HUES48 (cell line): ENCODE measurements at regions not wholly inside any gene's neighbourhood (a gene's known extent, or its start where the extent isn't known, plus 50 kb on each side); places are given as distances from the start of the nearest gene placed in this dataset.

Experiments used
- H3K27ac ChIP-seq: one replicate; pipeline ENCODE4 v1.7.0; 2013; ENCODE audit warnings: low read depth, low read length, inconsistent platforms
- H3K27me3 ChIP-seq: 2 replicates; pipeline ENCODE4 v1.6.1; 2013; ENCODE audit warnings: mild to moderate bottlenecking, low read length; ENCODE audit not compliant: control insufficient read depth, insufficient read depth
- H3K36me3 ChIP-seq: 2 replicates; pipeline ENCODE4 v1.6.1; 2013; ENCODE audit warnings: low read length; ENCODE audit not compliant: control insufficient read depth, insufficient read depth
- H3K4me1 ChIP-seq: 2 replicates; pipeline ENCODE4 v1.6.1; 2013; ENCODE audit warnings: mild to moderate bottlenecking, low read length; ENCODE audit not compliant: control insufficient read depth, insufficient read depth
- H3K4me3 ChIP-seq: 2 replicates; pipeline ENCODE4 v1.5.1; 2013; ENCODE audit warnings: mild to moderate bottlenecking, low read depth, low read length
- H3K9ac ChIP-seq: 2 replicates; pipeline ENCODE4 v1.6.1; 2013; ENCODE audit warnings: mild to moderate bottlenecking, low read depth, low read length, moderate library complexity
- H3K9me3 ChIP-seq: 2 replicates; pipeline ENCODE4 v1.6.1; 2013; ENCODE audit warnings: low read length; ENCODE audit not compliant: control insufficient read depth, insufficient read depth

DNA sequence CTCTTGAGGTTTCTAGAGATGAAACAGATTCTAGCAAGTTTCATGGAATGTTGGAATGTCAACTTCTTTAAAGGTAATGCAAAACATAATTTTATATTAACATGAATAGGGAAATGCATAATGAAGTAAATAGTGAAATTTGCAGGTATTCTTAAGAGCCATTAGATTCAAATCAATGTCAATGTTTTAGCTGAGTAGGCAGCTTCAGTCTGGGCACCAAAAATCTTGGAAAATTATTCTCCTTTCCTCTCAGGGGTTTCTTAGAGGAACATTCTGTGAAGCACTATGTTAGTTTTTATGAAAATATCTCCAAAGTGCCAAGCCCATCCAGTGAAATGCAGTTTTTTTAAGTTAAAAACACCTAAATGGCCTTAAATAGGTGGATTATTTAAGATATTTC, 300.8 kb downstream of the PAX1 start:
- no peak overlapping the region for H3K27ac ChIP-seq
- no peaks in the 10 kb centered on the region for H3K4me1 ChIP-seq
- peaks cover 11% of the 10 kb centered on the region for H3K9me3 ChIP-seq
- H3K9ac ChIP-seq = no peak overlapping the region
- no peaks in the 10 kb centered on the region for H3K36me3 ChIP-seq
- H3K4me3 ChIP-seq = no peak overlapping the region
- no peaks in the 10 kb centered on the region for H3K27me3 ChIP-seq

DNA sequence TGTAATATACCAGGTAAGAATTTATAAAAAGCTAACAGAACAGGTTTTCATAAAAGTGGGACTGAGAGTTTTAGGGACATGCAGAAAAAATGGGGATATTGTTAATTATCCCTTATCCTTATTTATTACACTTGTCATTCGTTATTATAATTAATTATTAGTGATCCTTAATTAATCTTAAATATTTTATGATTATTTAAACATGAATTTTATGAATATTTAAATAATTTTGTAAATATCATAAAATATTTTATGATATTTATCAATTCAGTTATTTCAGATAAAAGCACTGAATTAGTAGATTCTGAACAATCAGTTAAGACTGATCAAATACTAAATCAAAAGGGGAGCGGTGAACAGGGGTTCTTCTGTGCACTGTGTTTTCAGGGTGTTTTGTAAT, 300.1 kb downstream of the PAX1 start:
- Histone ChIP-seq H3K4me3 (no peak overlapping the region), H3K4me1 (no peaks in the 10 kb centered on the region), H3K36me3 (no peaks in the 10 kb centered on the region), H3K9me3 (peaks cover 11% of the 10 kb centered on the region), H3K27me3 (no peaks in the 10 kb centered on the region), H3K9ac (no peak overlapping the region), H3K27ac (no peak overlapping the region)

DNA sequence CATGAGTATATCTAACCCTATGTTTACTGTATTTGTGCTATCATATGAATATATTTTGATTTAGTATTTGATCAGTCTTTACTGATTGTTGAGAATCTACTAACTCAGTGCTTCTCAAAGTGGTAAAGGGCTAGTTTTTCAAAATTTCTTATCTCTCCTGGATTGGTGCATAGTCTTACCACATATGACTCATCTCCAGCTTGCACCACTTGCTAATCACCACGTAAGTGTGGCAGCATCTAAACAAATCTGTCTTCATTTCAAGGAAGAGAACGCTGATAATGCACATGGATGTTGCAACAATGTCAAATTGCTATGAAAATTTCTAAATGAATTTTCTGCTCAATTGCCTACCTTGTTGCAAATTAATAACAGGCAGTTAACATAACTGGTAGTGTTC, 299.5 kb downstream of the PAX1 start:
- H3K27ac ChIP-seq = no peak overlapping the region
- H3K4me3 ChIP-seq = no peak overlapping the region
- no peaks in the 10 kb centered on the region for H3K4me1 ChIP-seq
- no peaks in the 10 kb centered on the region for H3K36me3 ChIP-seq
- H3K9me3 ChIP-seq = peaks cover 11% of the 10 kb centered on the region
- no peaks in the 10 kb centered on the region for H3K27me3 ChIP-seq
- H3K9ac ChIP-seq = no peak overlapping the region

- H3K27ac ChIP-seq = no peak overlapping the region
- H3K36me3 ChIP-seq = no peaks in the 10 kb centered on the region
- no peak overlapping the region for H3K9ac ChIP-seq
- H3K27me3 ChIP-seq = no peaks in the 10 kb centered on the region
- H3K9me3 ChIP-seq = peaks cover 2% of the 10 kb centered on the region; the same call in 1 of the 2 replicates
- H3K4me3 ChIP-seq = no peak overlapping the region
- no peaks in the 10 kb centered on the region for H3K4me1 ChIP-seq
These were observed 298.2 kb downstream of the PAX1 start for GRCh38 chr20:22003680-22004079.

GRCh38 chr20:22001886-22002285, 296.4 kb downstream of the PAX1 start:
- Histone ChIP-seq H3K9ac (no peak overlapping the region), H3K27me3 (no peaks in the 10 kb centered on the region), H3K36me3 (no peaks in the 10 kb centered on the region), H3K4me3 (no peak overlapping the region), H3K9me3 (no peaks in the 10 kb centered on the region), H3K27ac (no peak overlapping the region), H3K4me1 (no peaks in the 10 kb centered on the region)

GRCh38 chr20:21995461-21995860, 290.0 kb downstream of the PAX1 start:
- no peaks in the 10 kb centered on the region for H3K36me3 ChIP-seq
- H3K4me1 ChIP-seq = no peaks in the 10 kb centered on the region
- no peak overlapping the region for H3K27ac ChIP-seq
- no peaks in the 10 kb centered on the region for H3K9me3 ChIP-seq
- H3K4me3 ChIP-seq = no peak overlapping the region
- H3K27me3 ChIP-seq = no peaks in the 10 kb centered on the region
- H3K9ac ChIP-seq = no peak overlapping the region

GRCh38 chr20:21994203-21994602, 288.7 kb downstream of the PAX1 start:
- Histone ChIP-seq H3K36me3 (no peaks in the 10 kb centered on the region), H3K27me3 (no peaks in the 10 kb centered on the region), H3K9ac (no peak overlapping the region), H3K27ac (no peak overlapping the region), H3K9me3 (no peaks in the 10 kb centered on the region), H3K4me3 (no peak overlapping the region), H3K4me1 (no peaks in the 10 kb centered on the region)

- Histone ChIP-seq H3K4me3 (no peak overlapping the region), H3K27ac (no peak overlapping the region), H3K36me3 (no peaks in the 10 kb centered on the region), H3K9ac (no peak overlapping the region), H3K9me3 (no peaks in the 10 kb centered on the region), H3K27me3 (no peaks in the 10 kb centered on the region), H3K4me1 (no peaks in the 10 kb centered on the region)
These were observed 277.1 kb downstream of the PAX1 start for GRCh38 chr20:21982559-21982958.

GRCh38 chr20:21981597-21982344, 276.3 kb downstream of the PAX1 start:
- Histone ChIP-seq H3K9ac (no peak overlapping the region), H3K4me1 (no peaks in the 10 kb centered on the region)

GRCh38 chr20:21981179-21981578, 275.7 kb downstream of the PAX1 start:
- no peaks in the 10 kb centered on the region for H3K4me1 ChIP-seq
- H3K36me3 ChIP-seq = no peaks in the 10 kb centered on the region
- no peaks in the 10 kb centered on the region for H3K27me3 ChIP-seq
- no peak overlapping the region for H3K27ac ChIP-seq
- no peaks in the 10 kb centered on the region for H3K9me3 ChIP-seq
- no peak overlapping the region for H3K4me3 ChIP-seq
- H3K9ac ChIP-seq = no peak overlapping the region

More at GRCh38 chr20:21981597-21982344, 276.3 kb downstream of the PAX1 start:
- H3K9me3 ChIP-seq = no peaks in the 10 kb centered on the region
- H3K27ac ChIP-seq = no peak overlapping the region
- H3K36me3 ChIP-seq = no peaks in the 10 kb centered on the region
- no peak overlapping the region for H3K4me3 ChIP-seq
- H3K27me3 ChIP-seq = no peaks in the 10 kb centered on the region

DNA sequence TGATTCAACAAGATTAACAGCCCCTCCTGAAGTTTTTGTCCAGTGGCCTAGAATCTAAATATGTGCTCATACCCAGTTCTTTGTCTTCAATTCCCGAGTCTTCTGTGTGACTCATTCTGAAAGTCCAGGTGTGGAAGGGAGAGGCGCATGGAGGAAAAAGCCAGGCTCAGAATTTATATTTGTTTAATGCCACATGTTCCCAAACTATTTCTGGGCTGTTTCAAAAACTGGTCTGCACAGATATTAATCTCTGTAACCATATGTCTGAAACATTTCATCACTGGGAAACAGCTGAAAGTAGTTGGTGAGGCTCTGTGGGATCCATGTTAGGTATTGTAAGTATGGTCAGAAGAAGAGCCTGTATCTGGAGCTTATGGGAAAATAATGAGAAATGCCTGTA, 266.0 kb downstream of the PAX1 start:
- no peaks in the 10 kb centered on the region for H3K9me3 ChIP-seq
- H3K9ac ChIP-seq = no peak overlapping the region
- no peaks in the 10 kb centered on the region for H3K27me3 ChIP-seq
- H3K4me1 ChIP-seq = no peaks in the 10 kb centered on the region
- no peak overlapping the region for H3K27ac ChIP-seq
- no peak overlapping the region for H3K4me3 ChIP-seq
- no peaks in the 10 kb centered on the region for H3K36me3 ChIP-seq
